HepG2 (cell line): ENCODE measurements at regions not wholly inside any gene's neighbourhood (a gene's known extent, or its start where the extent isn't known, plus 50 kb on each side); places are given as distances from the start of the nearest gene placed in this dataset.

Experiments used
- ATAC-seq: fragments of 200-7000 bp; cut with Tn5 transposase; 3 replicates; pipeline ENCODE4 v1.9.1; 2020; ENCODE audit warnings: mild to moderate bottlenecking, moderate library complexity
- BruUV-seq: library from RNA; stranded (reverse); fragments of 400-500 nt; replicated peaks from 2 replicates; lab custom pipeline; 2021; lab: Mats Ljungman, UMichigan
- CTCF ChIA-PET: fragments of 300-600 bp; formaldehyde crosslinking; extraction: SDS; loops from one replicate; lab custom pipeline; 2021; ENCODE audit warnings: low total read pairs, inconsistent platforms, low intra/inter-chr PET ratio; lab: Yijun Ruan, JAX
- POLR2A ChIA-PET: fragments of 350-600 bp; sonication (Branson Sonifier 250); formaldehyde crosslinking; loops from one replicate; lab custom pipeline; 2020; ENCODE audit warnings: antibody characterized with exemption, inconsistent platforms; lab: Yijun Ruan, JAX
- DNase-seq: peaks from one replicate; pipeline ENCODE4 v3.0.0-alpha.2; 2015; ENCODE audit warnings: low spot score
- FAIRE-seq: peaks from 3 replicates; lab custom pipeline; 2011; peaks lifted over from hg19 to GRCh38; lab: Jason Lieb, UNC
- H2AFZ ChIP-seq: one replicate; pipeline ENCODE4 v1.6.1; 2011; ENCODE audit warnings: low read length, inconsistent platforms
- H3K27ac ChIP-seq: fragments of 300-600 bp; 3 replicates; pipeline ENCODE4 v1.8.0; 2011; ENCODE audit warnings: mixed run types, mild to moderate bottlenecking, mixed read lengths, low read length, inconsistent platforms; ENCODE audit not compliant: insufficient read depth; ENCODE audit errors: extremely low read length
- H3K27me3 ChIP-seq, 2 experiments: fragments of 200-600 bp in 1 of 2; 2 replicates in 1 of 2; 3 replicates in 1 of 2; pipeline versions ENCODE4 v1.6.0 to v1.8.0; 2011; ENCODE audit warnings: low read length in 2 of 2, mild to moderate bottlenecking in 2 of 2, moderate library complexity in 2 of 2, inconsistent platforms in 1 of 2; ENCODE audit not compliant: insufficient read depth in 2 of 2, control insufficient read depth in 1 of 2
- H3K36me3 ChIP-seq, 2 experiments: fragments of 200-600 bp in 1 of 2; replicated peaks in 1 of 2; 2 replicates in 1 of 2; 3 replicates in 1 of 2; pipeline versions ENCODE4 v1.5.1 to v1.8.0; 2011; ENCODE audit warnings: low read length in 2 of 2, inconsistent platforms in 1 of 2; ENCODE audit not compliant: insufficient read depth in 2 of 2, control insufficient read depth in 1 of 2
- H3K4me1 ChIP-seq: 2 replicates; pipeline ENCODE4 v1.5.1; 2012; ENCODE audit warnings: low read length, inconsistent platforms; ENCODE audit not compliant: insufficient read depth
- H3K4me2 ChIP-seq: 2 replicates; pipeline ENCODE4 v1.6.0; 2011; ENCODE audit warnings: low read depth, low read length, inconsistent platforms
- H3K4me3 ChIP-seq, 3 experiments: fragments of 200-600 bp in 1 of 3; sonication (generic), shearing (Covaris generic) in 1 of 3; replicated peaks in 1 of 3; 2 replicates each; pipeline ENCODE4 v1.5.1; 2011 to 2016; ENCODE audit warnings: low read length in 3 of 3, inconsistent platforms in 2 of 3, low read depth in 2 of 3, mild to moderate bottlenecking in 2 of 3, control low read depth in 1 of 3, mixed read lengths in 1 of 3; ENCODE audit not compliant: insufficient read depth in 1 of 3
- H3K79me2 ChIP-seq: one replicate; pipeline ENCODE4 v1.6.1; 2011; ENCODE audit warnings: low read length, inconsistent platforms; ENCODE audit not compliant: insufficient read depth
- H3K9ac ChIP-seq: 2 replicates; pipeline ENCODE4 v1.6.0; 2011; ENCODE audit warnings: mild to moderate bottlenecking, low read depth, low read length, inconsistent platforms; ENCODE audit not compliant: insufficient read depth
- H3K9me3 ChIP-seq: 2 replicates; pipeline ENCODE4 v1.5.1; 2012; ENCODE audit warnings: mild to moderate bottlenecking, low read length
- H4K20me1 ChIP-seq: 2 replicates; pipeline ENCODE4 v1.6.0; 2011; ENCODE audit warnings: inconsistent platforms, mild to moderate bottlenecking, low read length, moderate library complexity; ENCODE audit not compliant: insufficient read depth
- BRD4 ChIP-seq: sonication (generic); formaldehyde crosslinking; IDR thresholded peaks from 2 replicates; pipeline ENCODE4 v1.4.0; 2020; ENCODE audit warnings: missing genetic modification reagents
- KLF15 ChIP-seq: sonication (generic); formaldehyde crosslinking; IDR thresholded peaks from 2 replicates; pipeline ENCODE4 v1.8.1; 2023; ENCODE audit warnings: borderline replicate concordance, mild to moderate bottlenecking, inconsistent platforms, missing genetic modification reagents, mixed read lengths
- RFXANK ChIP-seq: IDR thresholded peaks from 2 replicates; pipeline ENCODE4 v1.6.1; 2016
- SIN3A ChIP-seq: IDR thresholded peaks from 2 replicates; pipeline ENCODE4 v1.6.1; 2011; ENCODE audit warnings: low read depth, mild to moderate bottlenecking, control low read depth, low read length, borderline replicate concordance
- SMAD9 ChIP-seq: sonication (generic); formaldehyde crosslinking; IDR thresholded peaks from 2 replicates; pipeline ENCODE4 v1.5.1; 2020; ENCODE audit warnings: mild to moderate bottlenecking, missing genetic modification reagents
- ZFP82 ChIP-seq: sonication (generic); formaldehyde crosslinking; IDR thresholded peaks from 2 replicates; pipeline ENCODE4 v1.5.1; 2020; ENCODE audit warnings: mild to moderate bottlenecking, missing genetic modification reagents, borderline replicate concordance
- ZFY ChIP-seq: sonication (generic); formaldehyde crosslinking; IDR thresholded peaks from 2 replicates; pipeline ENCODE4 v1.4.0; 2020; ENCODE audit warnings: missing genetic modification reagents
- in situ Hi-C: cut with HindIII; loops from 2 replicates; pipeline ENCODE4 v1.10.0; 2017; ENCODE audit warnings: low pct_unique_long_range_greater_than_20kb; ENCODE audit not compliant: extremely low pct_ligation_motif_present
- intact Hi-C: fragments of 100-400 bp; cut with micrococcal nuclease; formaldehyde crosslinking; loops from one replicate; pipeline ENCODE4 v1.10.0; 2022; ENCODE audit not compliant: unreplicated experiment
- TF ChIP-seq, protein P1 (sequence below): IDR thresholded peaks from 2 replicates; pipeline ENCODE4 v1.6.1; 2016; ENCODE audit warnings: low read depth, missing genetic modification reagents, missing compliant biosample characterization
- TF ChIP-seq, protein P2 (sequence below): sonication (generic); formaldehyde crosslinking; IDR thresholded peaks from 2 replicates; pipeline ENCODE4 v1.5.0; 2020; ENCODE audit warnings: missing genetic modification reagents
- TF ChIP-seq, protein P3 (sequence below): IDR thresholded peaks from 2 replicates; pipeline ENCODE4 v1.6.1; 2016
- TF ChIP-seq, protein P4 (sequence below): sonication (generic); formaldehyde crosslinking; IDR thresholded peaks from 2 replicates; pipeline ENCODE4 v1.5.0; 2020; ENCODE audit warnings: missing genetic modification reagents, mild to moderate bottlenecking, borderline replicate concordance
- TF ChIP-seq, protein P5 (sequence below): sonication (generic); formaldehyde crosslinking; IDR thresholded peaks from 2 replicates; pipeline ENCODE4 v1.4.0; 2020; ENCODE audit warnings: missing genetic modification reagents, borderline replicate concordance

DNA sequence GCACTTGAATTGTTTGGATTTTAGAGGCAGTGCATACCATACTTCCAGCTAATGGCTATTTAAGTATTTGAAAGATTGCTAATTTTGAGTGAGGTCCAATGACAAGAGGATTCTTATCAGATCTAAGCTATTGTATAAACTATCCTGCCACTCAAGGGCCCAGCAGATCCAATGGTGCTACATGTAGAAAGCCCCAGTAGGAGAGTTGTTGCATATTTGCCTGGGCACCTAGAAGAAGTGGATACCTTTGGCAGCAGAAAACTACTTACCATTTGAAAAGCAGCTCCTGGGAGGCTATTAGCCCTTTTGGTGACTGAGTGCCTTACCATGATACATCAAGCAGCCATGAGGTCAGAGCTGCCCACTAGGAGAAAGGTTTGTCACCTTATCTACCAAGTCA lies 447.3 kb downstream of the C4orf33 start:
- Histone ChIP-seq H3K27ac (no peak overlapping the region), H3K79me2 (no peaks in the 10 kb centered on the region), H3K4me3 (no peak overlapping the region), H3K4me1 (no peaks in the 10 kb centered on the region), H3K4me2 (no peak overlapping the region), H3K9ac (no peak overlapping the region), H3K36me3 (no peaks in the 10 kb centered on the region), H3K9me3 (no peaks in the 10 kb centered on the region), H4K20me1 (no peaks in the 10 kb centered on the region), H2AFZ (no peak overlapping the region), H3K27me3 (no peaks in the 10 kb centered on the region; a peak in 1 of 5 replicates)
- in situ Hi-C loops (no loop called here), intact Hi-C loops (no loop called here)
- no peak for DNase-seq
- no TSS peak for BruUV-seq
- FAIRE-seq: no peak
- CTCF ChIA-PET: no interaction called here
- POLR2A ChIA-PET: no interaction called here
- no peak for ATAC-seq
- TF ChIP-seq KLF15 (no peak), SIN3A (no peak), RFXANK (CRISPR knock-in tag) (no peak), ZFP82 (no peak), SMAD9 (no peak), BRD4 (CRISPR knock-in tag) (no peak), ZFY (CRISPR knock-in tag) (no peak)
- TF ChIP-seq, protein P1, sequence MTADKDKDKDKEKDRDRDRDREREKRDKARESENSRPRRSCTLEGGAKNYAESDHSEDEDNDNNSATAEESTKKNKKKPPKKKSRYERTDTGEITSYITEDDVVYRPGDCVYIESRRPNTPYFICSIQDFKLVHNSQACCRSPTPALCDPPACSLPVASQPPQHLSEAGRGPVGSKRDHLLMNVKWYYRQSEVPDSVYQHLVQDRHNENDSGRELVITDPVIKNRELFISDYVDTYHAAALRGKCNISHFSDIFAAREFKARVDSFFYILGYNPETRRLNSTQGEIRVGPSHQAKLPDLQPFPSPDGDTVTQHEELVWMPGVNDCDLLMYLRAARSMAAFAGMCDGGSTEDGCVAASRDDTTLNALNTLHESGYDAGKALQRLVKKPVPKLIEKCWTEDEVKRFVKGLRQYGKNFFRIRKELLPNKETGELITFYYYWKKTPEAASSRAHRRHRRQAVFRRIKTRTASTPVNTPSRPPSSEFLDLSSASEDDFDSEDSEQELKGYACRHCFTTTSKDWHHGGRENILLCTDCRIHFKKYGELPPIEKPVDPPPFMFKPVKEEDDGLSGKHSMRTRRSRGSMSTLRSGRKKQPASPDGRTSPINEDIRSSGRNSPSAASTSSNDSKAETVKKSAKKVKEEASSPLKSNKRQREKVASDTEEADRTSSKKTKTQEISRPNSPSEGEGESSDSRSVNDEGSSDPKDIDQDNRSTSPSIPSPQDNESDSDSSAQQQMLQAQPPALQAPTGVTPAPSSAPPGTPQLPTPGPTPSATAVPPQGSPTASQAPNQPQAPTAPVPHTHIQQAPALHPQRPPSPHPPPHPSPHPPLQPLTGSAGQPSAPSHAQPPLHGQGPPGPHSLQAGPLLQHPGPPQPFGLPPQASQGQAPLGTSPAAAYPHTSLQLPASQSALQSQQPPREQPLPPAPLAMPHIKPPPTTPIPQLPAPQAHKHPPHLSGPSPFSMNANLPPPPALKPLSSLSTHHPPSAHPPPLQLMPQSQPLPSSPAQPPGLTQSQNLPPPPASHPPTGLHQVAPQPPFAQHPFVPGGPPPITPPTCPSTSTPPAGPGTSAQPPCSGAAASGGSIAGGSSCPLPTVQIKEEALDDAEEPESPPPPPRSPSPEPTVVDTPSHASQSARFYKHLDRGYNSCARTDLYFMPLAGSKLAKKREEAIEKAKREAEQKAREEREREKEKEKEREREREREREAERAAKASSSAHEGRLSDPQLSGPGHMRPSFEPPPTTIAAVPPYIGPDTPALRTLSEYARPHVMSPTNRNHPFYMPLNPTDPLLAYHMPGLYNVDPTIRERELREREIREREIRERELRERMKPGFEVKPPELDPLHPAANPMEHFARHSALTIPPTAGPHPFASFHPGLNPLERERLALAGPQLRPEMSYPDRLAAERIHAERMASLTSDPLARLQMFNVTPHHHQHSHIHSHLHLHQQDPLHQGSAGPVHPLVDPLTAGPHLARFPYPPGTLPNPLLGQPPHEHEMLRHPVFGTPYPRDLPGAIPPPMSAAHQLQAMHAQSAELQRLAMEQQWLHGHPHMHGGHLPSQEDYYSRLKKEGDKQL: no peak
- TF ChIP-seq, protein P2, sequence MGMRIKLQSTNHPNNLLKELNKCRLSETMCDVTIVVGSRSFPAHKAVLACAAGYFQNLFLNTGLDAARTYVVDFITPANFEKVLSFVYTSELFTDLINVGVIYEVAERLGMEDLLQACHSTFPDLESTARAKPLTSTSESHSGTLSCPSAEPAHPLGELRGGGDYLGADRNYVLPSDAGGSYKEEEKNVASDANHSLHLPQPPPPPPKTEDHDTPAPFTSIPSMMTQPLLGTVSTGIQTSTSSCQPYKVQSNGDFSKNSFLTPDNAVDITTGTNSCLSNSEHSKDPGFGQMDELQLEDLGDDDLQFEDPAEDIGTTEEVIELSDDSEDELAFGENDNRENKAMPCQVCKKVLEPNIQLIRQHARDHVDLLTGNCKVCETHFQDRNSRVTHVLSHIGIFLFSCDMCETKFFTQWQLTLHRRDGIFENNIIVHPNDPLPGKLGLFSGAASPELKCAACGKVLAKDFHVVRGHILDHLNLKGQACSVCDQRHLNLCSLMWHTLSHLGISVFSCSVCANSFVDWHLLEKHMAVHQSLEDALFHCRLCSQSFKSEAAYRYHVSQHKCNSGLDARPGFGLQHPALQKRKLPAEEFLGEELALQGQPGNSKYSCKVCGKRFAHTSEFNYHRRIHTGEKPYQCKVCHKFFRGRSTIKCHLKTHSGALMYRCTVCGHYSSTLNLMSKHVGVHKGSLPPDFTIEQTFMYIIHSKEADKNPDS (CRISPR knock-in tag): no peak
- TF ChIP-seq, protein P3, sequence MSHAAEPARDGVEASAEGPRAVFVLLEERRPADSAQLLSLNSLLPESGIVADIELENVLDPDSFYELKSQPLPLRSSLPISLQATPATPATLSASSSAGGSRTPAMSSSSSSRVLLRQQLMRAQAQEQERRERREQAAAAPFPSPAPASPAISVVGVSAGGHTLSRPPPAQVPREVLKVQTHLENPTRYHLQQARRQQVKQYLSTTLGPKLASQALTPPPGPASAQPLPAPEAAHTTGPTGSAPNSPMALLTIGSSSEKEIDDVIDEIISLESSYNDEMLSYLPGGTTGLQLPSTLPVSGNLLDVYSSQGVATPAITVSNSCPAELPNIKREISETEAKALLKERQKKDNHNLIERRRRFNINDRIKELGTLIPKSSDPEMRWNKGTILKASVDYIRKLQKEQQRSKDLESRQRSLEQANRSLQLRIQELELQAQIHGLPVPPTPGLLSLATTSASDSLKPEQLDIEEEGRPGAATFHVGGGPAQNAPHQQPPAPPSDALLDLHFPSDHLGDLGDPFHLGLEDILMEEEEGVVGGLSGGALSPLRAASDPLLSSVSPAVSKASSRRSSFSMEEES (CRISPR knock-in tag): no peak
- TF ChIP-seq, protein P4, sequence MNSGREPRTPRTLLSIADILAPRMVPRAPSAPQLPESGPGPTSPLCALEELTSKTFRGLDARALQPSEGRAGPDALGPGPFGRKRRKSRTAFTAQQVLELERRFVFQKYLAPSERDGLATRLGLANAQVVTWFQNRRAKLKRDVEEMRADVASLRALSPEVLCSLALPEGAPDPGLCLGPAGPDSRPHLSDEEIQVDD (CRISPR knock-in tag): no peak
- TF ChIP-seq, protein P5, sequence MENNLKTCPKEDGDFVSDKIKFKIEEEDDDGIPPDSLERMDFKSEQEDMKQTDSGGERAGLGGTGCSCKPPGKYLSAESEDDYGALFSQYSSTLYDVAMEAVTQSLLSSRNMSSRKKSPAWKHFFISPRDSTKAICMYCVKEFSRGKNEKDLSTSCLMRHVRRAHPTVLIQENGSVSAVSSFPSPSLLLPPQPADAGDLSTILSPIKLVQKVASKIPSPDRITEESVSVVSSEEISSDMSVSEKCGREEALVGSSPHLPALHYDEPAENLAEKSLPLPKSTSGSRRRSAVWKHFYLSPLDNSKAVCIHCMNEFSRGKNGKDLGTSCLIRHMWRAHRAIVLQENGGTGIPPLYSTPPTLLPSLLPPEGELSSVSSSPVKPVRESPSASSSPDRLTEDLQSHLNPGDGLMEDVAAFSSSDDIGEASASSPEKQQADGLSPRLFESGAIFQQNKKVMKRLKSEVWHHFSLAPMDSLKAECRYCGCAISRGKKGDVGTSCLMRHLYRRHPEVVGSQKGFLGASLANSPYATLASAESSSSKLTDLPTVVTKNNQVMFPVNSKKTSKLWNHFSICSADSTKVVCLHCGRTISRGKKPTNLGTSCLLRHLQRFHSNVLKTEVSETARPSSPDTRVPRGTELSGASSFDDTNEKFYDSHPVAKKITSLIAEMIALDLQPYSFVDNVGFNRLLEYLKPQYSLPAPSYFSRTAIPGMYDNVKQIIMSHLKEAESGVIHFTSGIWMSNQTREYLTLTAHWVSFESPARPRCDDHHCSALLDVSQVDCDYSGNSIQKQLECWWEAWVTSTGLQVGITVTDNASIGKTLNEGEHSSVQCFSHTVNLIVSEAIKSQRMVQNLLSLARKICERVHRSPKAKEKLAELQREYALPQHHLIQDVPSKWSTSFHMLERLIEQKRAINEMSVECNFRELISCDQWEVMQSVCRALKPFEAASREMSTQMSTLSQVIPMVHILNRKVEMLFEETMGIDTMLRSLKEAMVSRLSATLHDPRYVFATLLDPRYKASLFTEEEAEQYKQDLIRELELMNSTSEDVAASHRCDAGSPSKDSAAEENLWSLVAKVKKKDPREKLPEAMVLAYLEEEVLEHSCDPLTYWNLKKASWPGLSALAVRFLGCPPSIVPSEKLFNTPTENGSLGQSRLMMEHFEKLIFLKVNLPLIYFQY (CRISPR knock-in tag): no peak
